NCI-H2227 (cell line): ENCODE measurements at regions not wholly inside any gene's neighbourhood (a gene's known extent, or its start where the extent isn't known, plus 50 kb on each side); places are given as distances from the start of the nearest gene placed in this dataset.

Experiments
- DNase-seq: peaks from one replicate; lab custom pipeline; 2025; ENCODE audit not compliant: unreplicated experiment; lab: John Stamatoyannopoulos, UW

- DNase-seq = peak; percentile 82
These were observed 115.9 kb downstream of the OMA1 start for GRCh38 chr1:58430421-58431275.

- DNase-seq = no peak
These were observed 119.6 kb downstream of the OMA1 start for GRCh38 chr1:58426918-58427317.

- DNase-seq = no peak
These were observed 124.1 kb downstream of the OMA1 start for GRCh38 chr1:58422436-58422835.

- DNase-seq = no peak
These were observed 128.0 kb downstream of the OMA1 start for GRCh38 chr1:58418283-58419228.

- no peak for DNase-seq
These were observed 134.4 kb downstream of the OMA1 start for GRCh38 chr1:58412071-58412580.

- no peak for DNase-seq
These were observed 136.6 kb downstream of the OMA1 start for GRCh38 chr1:58409890-58410289.

- DNase-seq = no peak
These were observed 137.2 kb downstream of the OMA1 start for GRCh38 chr1:58409336-58409735.

- DNase-seq = peak; percentile 11
These were observed 140.0 kb downstream of the OMA1 start for GRCh38 chr1:58406301-58407071.

- DNase-seq = no peak
These were observed 140.9 kb downstream of the OMA1 start for GRCh38 chr1:58405660-58406059.

- DNase-seq = no peak
These were observed 142.6 kb downstream of the OMA1 start for GRCh38 chr1:58403894-58404293.

- no peak for DNase-seq
These were observed 144.1 kb downstream of the OMA1 start for GRCh38 chr1:58402444-58402843.

- DNase-seq = no peak
These were observed 144.5 kb downstream of the OMA1 start for GRCh38 chr1:58401991-58402390.

- DNase-seq = no peak
These were observed 147.3 kb downstream of the OMA1 start for GRCh38 chr1:58399176-58399575.

- DNase-seq = no peak
These were observed 147.8 kb downstream of the OMA1 start for GRCh38 chr1:58398714-58399113.

GRCh38 chr1:58397187-58397820 is 149.2 kb downstream of the OMA1 start:
- no peak for DNase-seq

GRCh38 chr1:58396150-58396549 is 150.4 kb downstream of the OMA1 start:
- no peak for DNase-seq

- no peak for DNase-seq
These were observed 151.2 kb downstream of the OMA1 start for GRCh38 chr1:58395355-58395754.

- no peak for DNase-seq
These were observed 154.4 kb downstream of the OMA1 start for GRCh38 chr1:58392083-58392482.

- no peak for DNase-seq
These were observed 155.0 kb downstream of the OMA1 start for GRCh38 chr1:58391514-58391913.

- no peak for DNase-seq
These were observed 155.5 kb downstream of the OMA1 start for GRCh38 chr1:58391056-58391455.
